ENCODE measurements at regions not wholly inside any gene's neighbourhood (a gene's known extent, or its start where the extent isn't known, plus 50 kb on each side); places are given as distances from the start of the nearest gene placed in this dataset.

- Histone ChIP-seq H3K27me3 (no peaks in the 10 kb centered on the region), H3K9me3 (peaks cover 0 to 25% (median 2%) of the 10 kb centered on the region in 12 donors), H3K36me3 (no peaks in the 10 kb centered on the region), H3K27ac (no peak overlapping the region), H3K4me1 (no peaks in the 10 kb centered on the region), H3K4me3 (no peak overlapping the region)
- 70 to 86% (median 82%) methylated on average over 2 of the region's 2 CpGs for WGBS, 4 donors
- TF ChIP-seq POLR2A (IDR thresholded peaks at IDR 0.05) = no peak
- no peak for TF ChIP-seq CTCF (IDR thresholded peaks at IDR 0.05)
- intact Hi-C loops (cut with DNase I) = no loop called here
- ATAC-seq = no peak
- no peak for DNase-seq
Measured at GRCh38 chr4:89539797-89540711, 232.5 kb upstream of the GPRIN3 start.

- Histone ChIP-seq H3K4me3 (no peak overlapping the region), H3K9me3 (peaks cover 0 to 18% (median 1%) of the 10 kb centered on the region in 12 donors), H3K4me1 (no peaks in the 10 kb centered on the region), H3K36me3 (no peaks in the 10 kb centered on the region), H3K27me3 (no peaks in the 10 kb centered on the region), H3K27ac (no peak overlapping the region)
- ATAC-seq = no peak
- TF ChIP-seq CTCF (IDR thresholded peaks at IDR 0.05) (no peak), POLR2A (IDR thresholded peaks at IDR 0.05) (no peak)
- 68 to 81% (median 74%) methylated on average over 3 of the region's 3 CpGs for WGBS, 4 donors
- DNase-seq = no peak
- intact Hi-C loops (cut with DNase I) = no loop called here
Measured at GRCh38 chr4:89539374-89539773, 231.8 kb upstream of the GPRIN3 start.

GRCh38 chr4:89538886-89539285 is 231.3 kb upstream of the GPRIN3 start:
- intact Hi-C loops (cut with DNase I) = no loop called here
- H3K27me3 ChIP-seq = no peaks in the 10 kb centered on the region

More at GRCh38 chr4:89538886-89539285, 231.3 kb upstream of the GPRIN3 start:
- Histone ChIP-seq H3K36me3 (no peaks in the 10 kb centered on the region), H3K27ac (no peak overlapping the region), H3K4me1 (no peaks in the 10 kb centered on the region), H3K4me3 (no peak overlapping the region), H3K9me3 (peaks cover 0 to 14% (median 1%) of the 10 kb centered on the region in 12 donors)
- DNase-seq (no peak), ATAC-seq (no peak)
- WGBS, 4 donors = 38 to 48% (median 46%) methylated on average over 1 of the region's 1 CpG
- TF ChIP-seq CTCF (IDR thresholded peaks at IDR 0.05) (no peak), POLR2A (IDR thresholded peaks at IDR 0.05) (no peak)

All from heart left ventricle (tissue), 16 donors.